Osteoblast (primary cell): ENCODE measurements at regions not wholly inside any gene's neighbourhood (a gene's known extent, or its start where the extent isn't known, plus 50 kb on each side); places are given as distances from the start of the nearest gene placed in this dataset.

ENCODE experiments used
- DNase-seq: peaks from one replicate; pipeline ENCODE4 v3.0.0; 2011; ENCODE audit warnings: low spot score, mixed read lengths; ENCODE audit not compliant: insufficient read length; ENCODE audit errors: missing footprints
- H2AFZ ChIP-seq: 2 replicates; pipeline ENCODE4 v1.6.0; 2011; ENCODE audit warnings: mild to moderate bottlenecking, low read length
- H3K27ac ChIP-seq: 2 replicates; pipeline ENCODE4 v1.5.1; 2011; ENCODE audit warnings: mild to moderate bottlenecking, low read depth, low read length, moderate library complexity
- H3K27me3 ChIP-seq: 2 replicates; pipeline ENCODE4 v1.6.0; 2012; ENCODE audit warnings: mild to moderate bottlenecking, control low read depth, inconsistent platforms, low read length, moderate library complexity; ENCODE audit not compliant: insufficient read depth
- H3K36me3 ChIP-seq: 2 replicates; pipeline ENCODE4 v1.5.1; 2011; ENCODE audit warnings: mild to moderate bottlenecking, low read length, control low read depth, moderate library complexity; ENCODE audit not compliant: insufficient read depth
- H3K4me1 ChIP-seq: 2 replicates; pipeline ENCODE4 v1.5.1; 2011; ENCODE audit warnings: mild to moderate bottlenecking, low read length, control low read depth, moderate library complexity; ENCODE audit not compliant: insufficient read depth
- H3K4me2 ChIP-seq: 2 replicates; pipeline ENCODE4 v1.6.0; 2011; ENCODE audit warnings: mild to moderate bottlenecking, low read length; ENCODE audit not compliant: insufficient read depth
- H3K4me3 ChIP-seq: fragments of 200-600 bp; sonication (generic); 3 replicates; pipeline ENCODE4 v1.5.1; 2012; ENCODE audit warnings: mild to moderate bottlenecking, low read length, inconsistent platforms; ENCODE audit not compliant: insufficient read depth
- H3K79me2 ChIP-seq: 2 replicates; pipeline ENCODE4 v1.6.0; 2012; ENCODE audit warnings: mild to moderate bottlenecking, low read length, control low read depth, inconsistent platforms; ENCODE audit not compliant: insufficient read depth
- H3K9me3 ChIP-seq: 2 replicates; pipeline ENCODE4 v1.5.1; 2011; ENCODE audit warnings: low read depth, low read length, control low read depth
- H4K20me1 ChIP-seq: 2 replicates; pipeline ENCODE4 v1.6.0; 2012; ENCODE audit warnings: mild to moderate bottlenecking, low read length, control low read depth; ENCODE audit not compliant: insufficient read depth
- CTCF ChIP-seq: IDR thresholded peaks from 2 replicates; pipeline ENCODE4 v1.5.1; 2011; ENCODE audit warnings: mild to moderate bottlenecking, low read depth, low read length, moderate library complexity; ENCODE audit errors: extremely low read depth

GRCh38 chr5:106172681-106173532 lies 1497.8 kb downstream of the EFNA5 start:
- no peaks in the 10 kb centered on the region for H4K20me1 ChIP-seq
- H3K36me3 ChIP-seq, result no peaks in the 10 kb centered on the region
- no peak overlapping the region for H3K4me2 ChIP-seq
- no peaks in the 10 kb centered on the region for H3K9me3 ChIP-seq
- TF ChIP-seq CTCF, result no peak
- H3K27ac ChIP-seq, result no peak overlapping the region
- H3K27me3 ChIP-seq, result no peaks in the 10 kb centered on the region
- no peaks in the 10 kb centered on the region for H3K4me1 ChIP-seq
- no peak overlapping the region for H3K4me3 ChIP-seq
- H3K79me2 ChIP-seq, result no peaks in the 10 kb centered on the region
- DNase-seq, result no peak
- no peak overlapping the region for H2AFZ ChIP-seq

- Histone ChIP-seq H3K27ac (no peak overlapping the region), H3K9me3 (no peaks in the 10 kb centered on the region), H3K4me3 (no peak overlapping the region), H3K79me2 (no peaks in the 10 kb centered on the region), H3K27me3 (no peaks in the 10 kb centered on the region), H4K20me1 (no peaks in the 10 kb centered on the region), H3K4me1 (no peaks in the 10 kb centered on the region), H2AFZ (no peak overlapping the region), H3K36me3 (no peaks in the 10 kb centered on the region), H3K4me2 (no peak overlapping the region)
- no peak for DNase-seq
- no peak for TF ChIP-seq CTCF
These were observed 1499.0 kb downstream of the EFNA5 start for GRCh38 chr5:106171708-106172107.

GRCh38 chr5:106171132-106171531 lies 1499.6 kb downstream of the EFNA5 start:
- Histone ChIP-seq H3K79me2 (no peaks in the 10 kb centered on the region), H4K20me1 (no peaks in the 10 kb centered on the region), H3K4me1 (no peaks in the 10 kb centered on the region), H3K9me3 (no peaks in the 10 kb centered on the region), H3K27ac (no peak overlapping the region), H2AFZ (no peak overlapping the region), H3K27me3 (no peaks in the 10 kb centered on the region), H3K4me2 (no peak overlapping the region), H3K36me3 (no peaks in the 10 kb centered on the region), H3K4me3 (no peak overlapping the region)
- TF ChIP-seq CTCF, result no peak
- DNase-seq, result no peak

GRCh38 chr5:106167766-106168165 lies 1503.0 kb downstream of the EFNA5 start:
- H4K20me1 ChIP-seq, result no peaks in the 10 kb centered on the region
- no peak overlapping the region for H3K4me2 ChIP-seq
- TF ChIP-seq CTCF, result no peak
- H3K36me3 ChIP-seq, result no peaks in the 10 kb centered on the region
- DNase-seq, result no peak
- no peaks in the 10 kb centered on the region for H3K9me3 ChIP-seq
- H2AFZ ChIP-seq, result no peak overlapping the region
- H3K79me2 ChIP-seq, result no peaks in the 10 kb centered on the region
- no peak overlapping the region for H3K27ac ChIP-seq
- no peak overlapping the region for H3K4me3 ChIP-seq
- no peaks in the 10 kb centered on the region for H3K4me1 ChIP-seq
- H3K27me3 ChIP-seq, result no peaks in the 10 kb centered on the region
